Testis (tissue), 2 donors: ENCODE measurements at regions not wholly inside any gene's neighbourhood (a gene's known extent, or its start where the extent isn't known, plus 50 kb on each side); places are given as distances from the start of the nearest gene placed in this dataset.

Experiments used
- POLR2A ChIP-seq: fragments of 450-650 bp; IDR thresholded peaks from one replicate; pipeline ENCODE4 v1.6.1; 2017; ENCODE audit warnings: antibody characterized with exemption, mild to moderate bottlenecking, moderate library complexity
- TF ChIP-seq, protein P1 (sequence below), 3 experiments: fragments of 450-650 bp in 2 of 3; fragments of 200-600 bp in 1 of 3; sonication (generic) in 1 of 3; IDR thresholded peaks; one replicate each; pipeline ENCODE4 v1.5.1; 2016 to 2019; ENCODE audit warnings: antibody characterized with exemption in 3 of 3, mild to moderate bottlenecking in 2 of 3, moderate library complexity in 1 of 3

GRCh38 chr15:81619002-81619401 lies 245.0 kb upstream of the TMC3 start:
- TF ChIP-seq, protein P1, sequence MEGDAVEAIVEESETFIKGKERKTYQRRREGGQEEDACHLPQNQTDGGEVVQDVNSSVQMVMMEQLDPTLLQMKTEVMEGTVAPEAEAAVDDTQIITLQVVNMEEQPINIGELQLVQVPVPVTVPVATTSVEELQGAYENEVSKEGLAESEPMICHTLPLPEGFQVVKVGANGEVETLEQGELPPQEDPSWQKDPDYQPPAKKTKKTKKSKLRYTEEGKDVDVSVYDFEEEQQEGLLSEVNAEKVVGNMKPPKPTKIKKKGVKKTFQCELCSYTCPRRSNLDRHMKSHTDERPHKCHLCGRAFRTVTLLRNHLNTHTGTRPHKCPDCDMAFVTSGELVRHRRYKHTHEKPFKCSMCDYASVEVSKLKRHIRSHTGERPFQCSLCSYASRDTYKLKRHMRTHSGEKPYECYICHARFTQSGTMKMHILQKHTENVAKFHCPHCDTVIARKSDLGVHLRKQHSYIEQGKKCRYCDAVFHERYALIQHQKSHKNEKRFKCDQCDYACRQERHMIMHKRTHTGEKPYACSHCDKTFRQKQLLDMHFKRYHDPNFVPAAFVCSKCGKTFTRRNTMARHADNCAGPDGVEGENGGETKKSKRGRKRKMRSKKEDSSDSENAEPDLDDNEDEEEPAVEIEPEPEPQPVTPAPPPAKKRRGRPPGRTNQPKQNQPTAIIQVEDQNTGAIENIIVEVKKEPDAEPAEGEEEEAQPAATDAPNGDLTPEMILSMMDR (IDR thresholded peaks at IDR 0.05), result no peak
- no peak for TF ChIP-seq POLR2A
